PC-9 (cell line): ENCODE measurements at regions not wholly inside any gene's neighbourhood (a gene's known extent, or its start where the extent isn't known, plus 50 kb on each side); places are given as distances from the start of the nearest gene placed in this dataset.

ENCODE experiments used
- BruUV-seq: library from RNA; stranded (reverse); fragments of 400-500 nt; replicated peaks from 2 replicates; lab custom pipeline; 2021; lab: Mats Ljungman, UMichigan
- CTCF ChIA-PET: fragments of 300-600 bp; sonication (Branson Sonifier 250); formaldehyde crosslinking; loops from one replicate; lab custom pipeline; 2022; ENCODE audit warnings: antibody characterized with exemption; lab: Charles Lee
- POLR2A ChIA-PET: fragments of 300-600 bp; sonication (Branson Sonifier 250); formaldehyde crosslinking; loops from one replicate; lab custom pipeline; 2022; ENCODE audit warnings: antibody characterized with exemption; ENCODE audit not compliant: unreplicated experiment; lab: Charles Lee
- DNase-seq, 2 experiments: peaks; one replicate each; pipeline versions ENCODE4 v3.0.0 to v3.0.0-alpha.2; 2015 to 2022; ENCODE audit warnings: mixed read lengths in 1 of 2
- H2AFZ ChIP-seq: fragments of 200-600 bp; sonication (generic); 2 replicates; pipeline ENCODE4 v1.8.1; 2017; ENCODE audit warnings: antibody characterized with exemption
- H3F3A ChIP-seq: fragments of 200-600 bp; sonication (generic); 2 replicates; pipeline ENCODE4 v1.8.1; 2017; ENCODE audit warnings: antibody characterized with exemption, mild to moderate bottlenecking, low read depth; ENCODE audit not compliant: insufficient read depth
- H3K27ac ChIP-seq: fragments of 200-600 bp; sonication (generic); 2 replicates; pipeline ENCODE4 v1.6.1; 2016; ENCODE audit warnings: mixed run types
- H3K27me3 ChIP-seq: fragments of 200-600 bp; sonication (generic); 2 replicates; pipeline ENCODE4 v1.6.1; 2016; ENCODE audit warnings: low read depth, mixed run types; ENCODE audit not compliant: insufficient read depth
- H3K36me3 ChIP-seq: fragments of 200-600 bp; sonication (generic); 2 replicates; pipeline ENCODE4 v1.6.1; 2016; ENCODE audit warnings: low read depth, mixed run types
- H3K4me1 ChIP-seq: fragments of 200-600 bp; sonication (generic); replicated peaks from 2 replicates; pipeline ENCODE4 v1.6.1; 2016; ENCODE audit warnings: mixed run types; ENCODE audit not compliant: insufficient read depth
- H3K4me2 ChIP-seq: fragments of 200-600 bp; sonication (generic); 2 replicates; pipeline ENCODE4 v1.6.1; 2017; ENCODE audit warnings: mixed run types
- H3K4me3 ChIP-seq: fragments of 200-600 bp; sonication (generic); 2 replicates; pipeline ENCODE4 v1.6.1; 2016; ENCODE audit warnings: mixed run types
- H3K79me2 ChIP-seq: fragments of 200-600 bp; sonication (generic); 2 replicates; pipeline ENCODE4 v1.6.1; 2017; ENCODE audit warnings: low read depth, mixed run types
- H3K9me2 ChIP-seq: fragments of 200-600 bp; sonication (generic); 2 replicates; pipeline ENCODE4 v1.8.1; 2017; ENCODE audit warnings: mild to moderate bottlenecking; ENCODE audit not compliant: insufficient read depth
- H3K9me3 ChIP-seq: fragments of 200-600 bp; sonication (generic); 2 replicates; pipeline ENCODE4 v1.8.1; 2016; ENCODE audit warnings: low read depth; ENCODE audit not compliant: insufficient read depth
- H4K20me1 ChIP-seq: fragments of 200-600 bp; sonication (generic); 2 replicates; pipeline ENCODE4 v1.8.1; 2017; ENCODE audit not compliant: insufficient read depth
- CTCF ChIP-seq: fragments of 200-600 bp; sonication (generic); conservative IDR thresholded peaks from 2 replicates; pipeline ENCODE4 v1.6.1; 2017; ENCODE audit warnings: mixed run types, antibody characterized with exemption, mild to moderate bottlenecking, moderate library complexity
- EZH2 ChIP-seq: fragments of 200-600 bp; sonication (generic); IDR thresholded peaks from 2 replicates; pipeline ENCODE4 v1.8.0; 2017; ENCODE audit warnings: antibody characterized with exemption, low read depth
- intact Hi-C: fragments of 100-400 bp; cut with micrococcal nuclease; formaldehyde crosslinking; loops from one replicate; pipeline ENCODE4 v1.10.0; 2022; ENCODE audit not compliant: unreplicated experiment

GRCh38 chr6:133587546-133588160, 301.3 kb upstream of the TCF21 start:
- DNase-seq, result no peak
- intact Hi-C loops, result no loop called here
- Histone ChIP-seq H3K27me3 (no peaks in the 10 kb centered on the region), H3K36me3 (no peaks in the 10 kb centered on the region), H3K4me3 (no peak overlapping the region), H3K4me1 (no peaks in the 10 kb centered on the region), H3K9me3 (no peaks in the 10 kb centered on the region), H3K79me2 (no peaks in the 10 kb centered on the region), H2AFZ (no peak overlapping the region), H4K20me1 (no peaks in the 10 kb centered on the region), H3K4me2 (no peak overlapping the region), H3K9me2 (no peaks in the 10 kb centered on the region), H3K27ac (no peak overlapping the region), H3F3A (no peaks in the 10 kb centered on the region)
- no TSS peak for BruUV-seq
- TF ChIP-seq EZH2 (no peak), CTCF (no peak)
- CTCF ChIA-PET, result no interaction called here
- POLR2A ChIA-PET, result no interaction called here

GRCh38 chr6:133590196-133590595, 298.7 kb upstream of the TCF21 start:
- no peaks in the 10 kb centered on the region for H3K36me3 ChIP-seq
- intact Hi-C loops, result no loop called here
- H3K79me2 ChIP-seq, result no peaks in the 10 kb centered on the region
- H3K4me3 ChIP-seq, result no peak overlapping the region
- no peaks in the 10 kb centered on the region for H3K27me3 ChIP-seq
- no peak overlapping the region for H3K4me2 ChIP-seq
- H3K9me2 ChIP-seq, result no peaks in the 10 kb centered on the region
- ChIA-PET POLR2A (no interaction called here), CTCF (no interaction called here)
- BruUV-seq, result no TSS peak
- H3K27ac ChIP-seq, result no peak overlapping the region
- no peaks in the 10 kb centered on the region for H3K9me3 ChIP-seq
- no peak for TF ChIP-seq CTCF
- TF ChIP-seq EZH2, result no peak
- no peak for DNase-seq
- no peaks in the 10 kb centered on the region for H3K4me1 ChIP-seq
- peak overlapping the region; percentile 44; the same call in 1 of the 2 replicates for H2AFZ ChIP-seq
- no peaks in the 10 kb centered on the region for H3F3A ChIP-seq
- no peaks in the 10 kb centered on the region for H4K20me1 ChIP-seq

GRCh38 chr6:133590814-133591213, 298.1 kb upstream of the TCF21 start:
- Histone ChIP-seq H3K9me2 (no peaks in the 10 kb centered on the region), H3K36me3 (no peaks in the 10 kb centered on the region), H2AFZ (peak overlapping the region; percentile 44; the same call in 1 of the 2 replicates), H4K20me1 (no peaks in the 10 kb centered on the region), H3K79me2 (no peaks in the 10 kb centered on the region), H3K4me1 (no peaks in the 10 kb centered on the region), H3K27ac (no peak overlapping the region), H3F3A (no peaks in the 10 kb centered on the region), H3K9me3 (no peaks in the 10 kb centered on the region), H3K4me3 (no peak overlapping the region), H3K4me2 (no peak overlapping the region), H3K27me3 (no peaks in the 10 kb centered on the region)
- intact Hi-C loops, result no loop called here
- no TSS peak for BruUV-seq
- CTCF ChIA-PET, result interaction anchor here (0.7 kb wide), 1 partner anchor 66 kb away, joined by 3 read pairs; no protein-coding TSS in a partner anchor
- DNase-seq, result no peak
- POLR2A ChIA-PET, result no interaction called here
- no peak for TF ChIP-seq EZH2
- no peak for TF ChIP-seq CTCF
